ENCODE measurements at regions not wholly inside any gene's neighbourhood (a gene's known extent, or its start where the extent isn't known, plus 50 kb on each side); places are given as distances from the start of the nearest gene placed in this dataset.

- ChIA-PET CTCF (no interaction called here), POLR2A (no interaction called here)
- Histone ChIP-seq H3K27ac (no peak overlapping the region), H3K4me2 (no peak overlapping the region), H3K4me1 (no peaks in the 10 kb centered on the region), H3K4me3 (no peak overlapping the region), H3K9me3 (no peaks in the 10 kb centered on the region)
- WGBS (ENCODE audit: missing lambda C conversion rate): no CpG with 5 or more reads among the region's 1 CpG
- no peak for TF ChIP-seq JUN (IDR thresholded peaks at IDR 0.05)
- no peak for TF ChIP-seq SMC3 (IDR thresholded peaks at IDR 0.05)
- no peak for TF ChIP-seq TP53 (CRISPR knock-in tag; IDR thresholded peaks at IDR 0.05)
- ATAC-seq (no peak), DNase-seq (ENCODE audit: low read depth in 1 of 2, low spot score in 1 of 2) (no peak), FAIRE-seq (no peak)
These were observed 110.0 kb upstream of the OBI1 start for GRCh38 chr13:78768950-78769349.

GRCh38 chr13:78764665-78765064, 105.7 kb upstream of the OBI1 start:
- TF ChIP-seq POLR2AphosphoS2 (conservative IDR thresholded peaks at IDR 0.05; ENCODE audit: low read length): no peak
- TF ChIP-seq ZC3H11A (IDR thresholded peaks at IDR 0.05): no peak
- TF ChIP-seq JUNB (IDR thresholded peaks at IDR 0.05): no peak
- TF ChIP-seq HEYL (CRISPR knock-in tag; IDR thresholded peaks at IDR 0.05): no peak
- no peak for TF ChIP-seq HDAC2 (IDR thresholded peaks at IDR 0.05)
- no peak for TF ChIP-seq CEBPB (IDR thresholded peaks at IDR 0.05)
- TF ChIP-seq RAD21 (conservative IDR thresholded peaks at IDR 0.05 in 1 of 2, IDR thresholded peaks at IDR 0.05 in 1 of 2): no peak
- no peak for TF ChIP-seq ZSCAN20 (CRISPR knock-in tag; IDR thresholded peaks at IDR 0.05)
- TF ChIP-seq HOXB13 (CRISPR knock-in tag; IDR thresholded peaks at IDR 0.05; ENCODE audit: low read depth): no peak
- no peak for TF ChIP-seq RARB (CRISPR knock-in tag; IDR thresholded peaks at IDR 0.05)
- no peak for TF ChIP-seq CBX2 (IDR thresholded peaks at IDR 0.05; ENCODE audit: borderline replicate concordance, low read depth)
- no peak for TF ChIP-seq PHF8 (IDR thresholded peaks at IDR 0.05; ENCODE audit: borderline replicate concordance, low read depth)
- TF ChIP-seq FOSL2 (IDR thresholded peaks at IDR 0.05): no peak
- TF ChIP-seq FOSL2 (CRISPR knock-in tag; IDR thresholded peaks at IDR 0.05): no peak
- no peak for TF ChIP-seq RCOR1 (IDR thresholded peaks at IDR 0.05; ENCODE audit: low read depth, low read length)
- no peak for TF ChIP-seq USF2 (IDR thresholded peaks at IDR 0.05)
- no peak for TF ChIP-seq SMC3 (IDR thresholded peaks at IDR 0.05)
- no peak for TF ChIP-seq ZNF302 (CRISPR knock-in tag; IDR thresholded peaks at IDR 0.05)
- no peak for TF ChIP-seq BHLHE40 (IDR thresholded peaks at IDR 0.05; ENCODE audit: low read depth, low read length)
- no peak for TF ChIP-seq KDM5A (IDR thresholded peaks at IDR 0.05)
- no peak overlapping the region for H3K4me2 ChIP-seq
- no peak for ATAC-seq
- CTCF ChIA-PET: no interaction called here
- H3K4me1 ChIP-seq: no peaks in the 10 kb centered on the region
- H3K9me3 ChIP-seq: no peaks in the 10 kb centered on the region
- no peak overlapping the region for H3K27ac ChIP-seq
- no peak for FAIRE-seq
- 15% methylated on average over 9 of the region's 9 CpGs for WGBS (ENCODE audit: missing lambda C conversion rate)
- DNase-seq (ENCODE audit: low read depth in 1 of 2, low spot score in 1 of 2): no peak
- POLR2A ChIA-PET: no interaction called here
- H3K4me3 ChIP-seq: no peak overlapping the region

- WGBS (ENCODE audit: missing lambda C conversion rate): 8% methylated on average over 2 of the region's 2 CpGs
- FAIRE-seq: no peak
- Histone ChIP-seq H3K27ac (no peak overlapping the region), H3K4me1 (no peaks in the 10 kb centered on the region), H3K4me3 (no peak overlapping the region), H3K9me3 (no peaks in the 10 kb centered on the region), H3K4me2 (no peak overlapping the region)
- DNase-seq (ENCODE audit: low read depth in 1 of 2, low spot score in 1 of 2): no peak
- no peak for TF ChIP-seq CHD2 (IDR thresholded peaks at IDR 0.05; ENCODE audit: low read length, partially characterized antibody)
- no peak for TF ChIP-seq RAD21 (conservative IDR thresholded peaks at IDR 0.05 in 1 of 2, IDR thresholded peaks at IDR 0.05 in 1 of 2)
- TF ChIP-seq TFCP2L1 (CRISPR knock-in tag; IDR thresholded peaks at IDR 0.05): no peak
- no peak for TF ChIP-seq ZFP36 (IDR thresholded peaks at IDR 0.05; ENCODE audit: borderline replicate concordance, partially characterized antibody)
- TF ChIP-seq JUNB (IDR thresholded peaks at IDR 0.05): no peak
- no peak for TF ChIP-seq GATA3 (IDR thresholded peaks at IDR 0.05; ENCODE audit: borderline replicate concordance)
- TF ChIP-seq NPAS2 (CRISPR knock-in tag; IDR thresholded peaks at IDR 0.05; ENCODE audit: borderline replicate concordance): no peak
- TF ChIP-seq MAZ (IDR thresholded peaks at IDR 0.05; ENCODE audit: borderline replicate concordance, low read depth, low read length): no peak
- TF ChIP-seq BCL3 (IDR thresholded peaks at IDR 0.05): no peak
- no peak for TF ChIP-seq FOSB (CRISPR knock-in tag; IDR thresholded peaks at IDR 0.05)
- TF ChIP-seq MAFK (IDR thresholded peaks at IDR 0.05; ENCODE audit: partially characterized antibody): no peak
- ChIA-PET CTCF (no interaction called here), POLR2A (no interaction called here)
- ATAC-seq: no peak
These were observed 103.9 kb upstream of the OBI1 start for GRCh38 chr13:78762825-78763224.

All from A549 (cell line).